ENCODE measurements at regions not wholly inside any gene's neighbourhood (a gene's known extent, or its start where the extent isn't known, plus 50 kb on each side); places are given as distances from the start of the nearest gene placed in this dataset.

GRCh38 chr4:187212446-187213080, 488.9 kb upstream of the FAT1 start:
- TF ChIP-seq CTCF (IDR thresholded peaks at IDR 0.05): no peak
- TF ChIP-seq EZH2 (IDR thresholded peaks at IDR 0.05; ENCODE audit: borderline replicate concordance, insufficient read depth, low read depth, low read length, poor library complexity, severe bottlenecking): no peak
- ChIA-PET POLR2A (no interaction called here), CTCF (no interaction called here)
- intact Hi-C loops (cut with micrococcal nuclease): no loop called here
- H3K27me3 Mint-ChIP-seq: no peaks in the 10 kb centered on the region
- no peak overlapping the region for H3K9ac ChIP-seq (ENCODE audit: low read length)
- no peaks in the 10 kb centered on the region for H4K20me1 ChIP-seq (ENCODE audit: control insufficient read depth, insufficient read depth, low read length, poor library complexity, severe bottlenecking)
- peaks cover 5% of the 10 kb centered on the region for H3K9me3 Mint-ChIP-seq (ENCODE audit: insufficient read depth)
- H3K27me3 ChIP-seq (replicated peaks in 1 of 4; ENCODE audit: control extremely low read depth in 1 of 4, control insufficient read depth in 3 of 4, insufficient read depth in 4 of 4, low read length in 3 of 4): no peaks in the 10 kb centered on the region
- DNase-seq (no peak), ATAC-seq (ENCODE audit: low read depth) (no peak)
- H3K79me2 ChIP-seq (ENCODE audit: control insufficient read depth, insufficient read depth, low read length): no peaks in the 10 kb centered on the region
- H3K4me1 ChIP-seq (ENCODE audit: control insufficient read depth in 2 of 2, insufficient read depth in 2 of 2, low read length in 2 of 2): no peaks in the 10 kb centered on the region
- no peak overlapping the region for H2AFZ ChIP-seq (ENCODE audit: insufficient read depth, low read depth, low read length, poor library complexity, severe bottlenecking)
- no peak overlapping the region for H3K4me3 Mint-ChIP-seq
- 100% methylated on average over 2 of the region's 9 CpGs for WGBS (ENCODE audit: insufficient coverage)
- no peak overlapping the region for H3K4me2 ChIP-seq (replicated peaks; ENCODE audit: low read depth, low read length, poor library complexity, severe bottlenecking)
- H3K27ac ChIP-seq (ENCODE audit: low read length in 2 of 2): no peak overlapping the region
- no peak overlapping the region for H3K4me3 ChIP-seq (ENCODE audit: control extremely low read depth in 1 of 5, extremely low read depth in 1 of 5, insufficient read depth in 1 of 5, low read depth in 2 of 5, low read length in 4 of 5)
- H3K4me1 Mint-ChIP-seq: no peaks in the 10 kb centered on the region
- H3K27ac Mint-ChIP-seq: no peak overlapping the region
- no peaks in the 10 kb centered on the region for H3K36me3 ChIP-seq (replicated peaks in 1 of 2; ENCODE audit: control extremely low read depth in 1 of 2, control insufficient read depth in 1 of 2, extremely low read depth in 1 of 2, insufficient read depth in 2 of 2, low read length in 1 of 2)
- peaks cover 0 to 12% (median 0%) of the 10 kb centered on the region in 3 donors for H3K9me3 ChIP-seq (ENCODE audit: control extremely low read depth in 1 of 3, control insufficient read depth in 2 of 3, insufficient read depth in 1 of 3, low read length in 2 of 3)

GRCh38 chr4:187215438-187215837, 491.8 kb upstream of the FAT1 start:
- H3K4me2 ChIP-seq (replicated peaks; ENCODE audit: low read depth, low read length, poor library complexity, severe bottlenecking): no peak overlapping the region
- TF ChIP-seq EZH2 (IDR thresholded peaks at IDR 0.05; ENCODE audit: borderline replicate concordance, insufficient read depth, low read depth, low read length, poor library complexity, severe bottlenecking) (no peak), CTCF (IDR thresholded peaks at IDR 0.05) (no peak)
- Mint-ChIP-seq H3K27ac (no peak overlapping the region), H3K9me3 (ENCODE audit: insufficient read depth) (no peaks in the 10 kb centered on the region), H3K4me3 (no peak overlapping the region), H3K27me3 (no peaks in the 10 kb centered on the region), H3K4me1 (no peaks in the 10 kb centered on the region)
- 96% methylated on average over 10 of the region's 17 CpGs for WGBS (ENCODE audit: insufficient coverage)
- POLR2A ChIA-PET: no interaction called here
- H2AFZ ChIP-seq (ENCODE audit: insufficient read depth, low read depth, low read length, poor library complexity, severe bottlenecking): no peak overlapping the region
- CTCF ChIA-PET: no interaction called here
- H3K79me2 ChIP-seq (ENCODE audit: control insufficient read depth, insufficient read depth, low read length): no peaks in the 10 kb centered on the region
- intact Hi-C loops (cut with micrococcal nuclease): no loop called here
- no peaks in the 10 kb centered on the region for H3K27me3 ChIP-seq (replicated peaks in 1 of 4; ENCODE audit: control extremely low read depth in 1 of 4, control insufficient read depth in 3 of 4, insufficient read depth in 4 of 4, low read length in 3 of 4)
- H3K9me3 ChIP-seq (ENCODE audit: control extremely low read depth in 1 of 3, control insufficient read depth in 2 of 3, insufficient read depth in 1 of 3, low read length in 2 of 3): peaks cover 0 to 12% (median 0%) of the 10 kb centered on the region in 3 donors
- H4K20me1 ChIP-seq (ENCODE audit: control insufficient read depth, insufficient read depth, low read length, poor library complexity, severe bottlenecking): no peaks in the 10 kb centered on the region
- H3K36me3 ChIP-seq (replicated peaks in 1 of 2; ENCODE audit: control extremely low read depth in 1 of 2, control insufficient read depth in 1 of 2, extremely low read depth in 1 of 2, insufficient read depth in 2 of 2, low read length in 1 of 2): no peaks in the 10 kb centered on the region
- H3K9ac ChIP-seq (ENCODE audit: low read length): no peak overlapping the region
- no peak overlapping the region for H3K27ac ChIP-seq (ENCODE audit: low read length in 2 of 2)
- no peak overlapping the region for H3K4me3 ChIP-seq (ENCODE audit: control extremely low read depth in 1 of 5, extremely low read depth in 1 of 5, insufficient read depth in 1 of 5, low read depth in 2 of 5, low read length in 4 of 5)
- no peaks in the 10 kb centered on the region for H3K4me1 ChIP-seq (ENCODE audit: control insufficient read depth in 2 of 2, insufficient read depth in 2 of 2, low read length in 2 of 2)
- DNase-seq (no peak), ATAC-seq (ENCODE audit: low read depth) (no peak)

Measured in B cell (primary cell).